AG09309 (cell line): ENCODE measurements at regions not wholly inside any gene's neighbourhood (a gene's known extent, or its start where the extent isn't known, plus 50 kb on each side); places are given as distances from the start of the nearest gene placed in this dataset.

Experiments
- DNase-seq: peaks from one replicate; pipeline ENCODE4 v3.0.0-alpha.2; 2010; ENCODE audit warnings: low read depth
- H3K4me3 ChIP-seq: 2 replicates; pipeline ENCODE4 v1.5.1; 2011; ENCODE audit warnings: mild to moderate bottlenecking, low read depth, low read length, moderate library complexity; ENCODE audit not compliant: control insufficient read depth
- TF ChIP-seq, protein P1 (sequence below): IDR thresholded peaks from 2 replicates; pipeline ENCODE4 v1.5.1; 2011; ENCODE audit warnings: mild to moderate bottlenecking, low read depth, low read length, inconsistent platforms; ENCODE audit not compliant: insufficient read depth, control insufficient read depth; ENCODE audit errors: missing control alignments

- DNase-seq, result no peak
- TF ChIP-seq, protein P1, sequence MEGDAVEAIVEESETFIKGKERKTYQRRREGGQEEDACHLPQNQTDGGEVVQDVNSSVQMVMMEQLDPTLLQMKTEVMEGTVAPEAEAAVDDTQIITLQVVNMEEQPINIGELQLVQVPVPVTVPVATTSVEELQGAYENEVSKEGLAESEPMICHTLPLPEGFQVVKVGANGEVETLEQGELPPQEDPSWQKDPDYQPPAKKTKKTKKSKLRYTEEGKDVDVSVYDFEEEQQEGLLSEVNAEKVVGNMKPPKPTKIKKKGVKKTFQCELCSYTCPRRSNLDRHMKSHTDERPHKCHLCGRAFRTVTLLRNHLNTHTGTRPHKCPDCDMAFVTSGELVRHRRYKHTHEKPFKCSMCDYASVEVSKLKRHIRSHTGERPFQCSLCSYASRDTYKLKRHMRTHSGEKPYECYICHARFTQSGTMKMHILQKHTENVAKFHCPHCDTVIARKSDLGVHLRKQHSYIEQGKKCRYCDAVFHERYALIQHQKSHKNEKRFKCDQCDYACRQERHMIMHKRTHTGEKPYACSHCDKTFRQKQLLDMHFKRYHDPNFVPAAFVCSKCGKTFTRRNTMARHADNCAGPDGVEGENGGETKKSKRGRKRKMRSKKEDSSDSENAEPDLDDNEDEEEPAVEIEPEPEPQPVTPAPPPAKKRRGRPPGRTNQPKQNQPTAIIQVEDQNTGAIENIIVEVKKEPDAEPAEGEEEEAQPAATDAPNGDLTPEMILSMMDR, result no peak
- H3K4me3 ChIP-seq, result no peak overlapping the region
Observed at GRCh38 chr18:75533209-75533608, 105.7 kb upstream of the SMIM21 start.

GRCh38 chr18:75531851-75532459 lies 104.5 kb upstream of the SMIM21 start:
- TF ChIP-seq, protein P1, result no peak
- DNase-seq, result no peak
- H3K4me3 ChIP-seq, result no peak overlapping the region

DNA sequence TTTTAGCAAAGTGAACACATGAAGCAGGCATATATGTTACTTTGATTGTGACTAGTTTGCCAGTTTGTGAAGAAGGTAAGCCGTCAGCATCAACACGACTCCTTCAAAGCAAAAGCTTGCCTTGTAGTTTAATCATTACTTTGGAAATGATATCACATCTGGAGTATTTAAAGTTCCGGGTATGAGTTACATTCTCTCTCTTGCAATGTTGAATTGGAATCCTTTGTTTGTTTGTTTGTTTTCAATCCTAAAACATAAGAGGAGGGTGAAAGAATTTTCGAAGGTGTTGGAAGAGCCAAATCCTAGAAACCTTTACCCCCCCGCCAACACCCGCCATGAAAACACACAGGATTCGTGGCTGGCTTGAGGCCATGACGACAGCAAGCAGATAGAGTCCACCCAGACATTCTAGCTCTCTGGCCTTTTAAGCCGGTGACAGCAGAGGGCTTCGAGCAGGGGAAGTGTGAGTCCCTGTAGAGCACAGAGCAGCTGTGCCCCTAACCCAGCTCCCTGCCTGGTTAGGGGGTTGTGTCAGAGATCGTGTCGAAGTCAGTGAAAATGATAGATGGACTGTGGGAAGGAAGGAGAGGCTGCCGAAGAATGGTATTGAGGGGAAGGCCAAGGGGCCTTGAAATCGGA lies 103.8 kb upstream of the SMIM21 start:
- TF ChIP-seq, protein P1, result no peak

DNA sequence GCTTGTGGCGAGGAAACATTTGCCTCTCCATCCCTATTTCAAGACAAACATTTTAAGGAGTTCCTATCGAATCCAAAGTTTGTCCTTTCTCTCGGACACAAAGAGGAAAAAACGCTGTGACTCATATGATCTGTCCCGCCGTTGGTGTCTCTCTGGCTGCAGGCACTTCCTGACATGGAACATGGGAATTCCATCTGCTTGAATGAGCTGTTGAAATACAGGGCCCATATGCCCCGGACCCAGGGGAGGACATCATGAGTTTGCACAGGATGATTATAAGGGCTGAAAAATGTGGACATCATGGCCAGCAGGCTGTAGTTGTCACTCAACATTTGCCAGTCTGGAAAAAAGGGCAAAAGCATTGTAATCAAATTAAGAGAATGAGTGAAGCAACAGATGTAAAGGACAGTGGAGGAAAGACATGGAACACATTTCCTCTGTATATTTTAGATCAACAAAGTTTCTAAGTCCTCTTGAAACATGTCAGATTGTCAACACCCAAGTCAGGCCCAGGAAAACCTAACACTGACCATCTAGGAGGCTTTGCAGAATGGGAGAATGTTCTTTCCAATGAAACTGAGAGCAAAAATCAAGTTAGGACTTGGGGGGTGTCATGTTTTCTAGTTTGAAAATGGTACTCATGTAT lies 103.2 kb upstream of the SMIM21 start:
- no peak for DNase-seq
- TF ChIP-seq, protein P1, result no peak

More for the DNA sequence above, 103.8 kb upstream of the SMIM21 start:
- no peak for DNase-seq
- no peak overlapping the region for H3K4me3 ChIP-seq

DNA sequence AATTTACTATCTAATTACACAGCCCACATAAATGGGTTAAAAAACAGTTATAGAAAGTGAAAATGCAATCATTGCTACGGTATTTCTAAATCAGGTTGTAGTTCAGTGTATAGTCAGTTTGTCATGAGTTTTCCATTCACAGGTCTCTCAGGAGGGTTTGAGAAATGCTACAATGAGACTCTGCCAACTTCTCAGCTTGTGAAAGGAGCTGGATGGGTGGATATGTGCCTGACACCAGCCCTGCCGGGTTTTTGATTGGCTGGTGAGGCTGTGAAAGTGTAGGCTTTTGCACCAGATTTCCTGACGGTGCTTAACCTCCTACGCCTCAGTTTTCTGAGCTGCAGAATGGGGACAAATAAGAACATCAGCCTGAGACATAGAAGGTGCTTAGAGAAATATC lies 102.6 kb upstream of the SMIM21 start:
- no peak overlapping the region for H3K4me3 ChIP-seq
- DNase-seq, result no peak
- TF ChIP-seq, protein P1, result no peak

More for the DNA sequence above, 103.2 kb upstream of the SMIM21 start:
- H3K4me3 ChIP-seq, result no peak overlapping the region

DNA sequence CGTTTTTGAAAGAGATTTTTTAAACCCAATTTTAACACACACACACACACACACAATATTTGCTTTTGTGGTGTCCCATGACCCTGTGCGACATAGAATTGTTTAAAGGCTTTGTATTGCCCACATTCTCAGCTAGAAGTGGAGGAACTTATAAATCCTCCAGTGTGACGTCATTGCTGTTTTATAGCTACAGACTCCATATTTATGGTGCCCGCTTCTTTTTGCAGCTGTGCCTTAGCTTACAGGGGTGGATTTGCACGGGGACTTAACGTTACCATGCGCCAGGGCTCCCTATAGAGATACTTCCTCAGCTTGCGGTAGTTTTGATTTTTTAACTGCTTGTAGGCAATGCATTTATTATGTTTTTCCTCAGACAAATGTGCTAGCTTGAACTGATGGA lies 101.9 kb upstream of the SMIM21 start:
- H3K4me3 ChIP-seq, result no peak overlapping the region
- TF ChIP-seq, protein P1, result no peak
- DNase-seq, result no peak
